Ishikawa (cell line): ENCODE measurements at regions not wholly inside any gene's neighbourhood (a gene's known extent, or its start where the extent isn't known, plus 50 kb on each side); places are given as distances from the start of the nearest gene placed in this dataset.

Experiments used
- CEBPB ChIP-seq: IDR thresholded peaks from 2 replicates; pipeline ENCODE4 v1.6.1; 2012
- CREB1 ChIP-seq: IDR thresholded peaks from 2 replicates; pipeline ENCODE4 v1.6.1; 2012; ENCODE audit warnings: low read depth
- EGR1 ChIP-seq: IDR thresholded peaks from 2 replicates; pipeline ENCODE4 v1.6.1; 2012
- EP300 ChIP-seq: IDR thresholded peaks from 2 replicates; pipeline ENCODE4 v1.6.1; 2012; ENCODE audit warnings: borderline replicate concordance
- FOXM1 ChIP-seq: IDR thresholded peaks from 2 replicates; pipeline ENCODE4 v1.6.1; 2012; ENCODE audit warnings: low read depth, borderline replicate concordance
- RAD21 ChIP-seq: IDR thresholded peaks from 2 replicates; pipeline ENCODE4 v1.6.1; 2012; ENCODE audit warnings: low read depth
- TAF1 ChIP-seq: IDR thresholded peaks from 2 replicates; pipeline ENCODE4 v1.6.1; 2012; ENCODE audit warnings: low read depth, mild to moderate bottlenecking
- TEAD4 ChIP-seq: IDR thresholded peaks from 2 replicates; pipeline ENCODE4 v1.6.1; 2012
- TF ChIP-seq, protein P1 (sequence below): IDR thresholded peaks from 2 replicates; pipeline ENCODE4 v1.6.1; 2012
- TF ChIP-seq, protein P2 (sequence below): IDR thresholded peaks from 2 replicates; pipeline ENCODE4 v1.6.1; 2012; ENCODE audit warnings: low read depth, mild to moderate bottlenecking

- TF ChIP-seq EGR1, result no peak
- TF ChIP-seq EP300, result no peak
- no peak for TF ChIP-seq TAF1
- TF ChIP-seq, protein P1, sequence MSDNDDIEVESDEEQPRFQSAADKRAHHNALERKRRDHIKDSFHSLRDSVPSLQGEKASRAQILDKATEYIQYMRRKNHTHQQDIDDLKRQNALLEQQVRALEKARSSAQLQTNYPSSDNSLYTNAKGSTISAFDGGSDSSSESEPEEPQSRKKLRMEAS, result no peak
- no peak for TF ChIP-seq CREB1
- no peak for TF ChIP-seq TEAD4
- TF ChIP-seq FOXM1, result no peak
- no peak for TF ChIP-seq RAD21
- TF ChIP-seq CEBPB, result no peak
- TF ChIP-seq, protein P2, sequence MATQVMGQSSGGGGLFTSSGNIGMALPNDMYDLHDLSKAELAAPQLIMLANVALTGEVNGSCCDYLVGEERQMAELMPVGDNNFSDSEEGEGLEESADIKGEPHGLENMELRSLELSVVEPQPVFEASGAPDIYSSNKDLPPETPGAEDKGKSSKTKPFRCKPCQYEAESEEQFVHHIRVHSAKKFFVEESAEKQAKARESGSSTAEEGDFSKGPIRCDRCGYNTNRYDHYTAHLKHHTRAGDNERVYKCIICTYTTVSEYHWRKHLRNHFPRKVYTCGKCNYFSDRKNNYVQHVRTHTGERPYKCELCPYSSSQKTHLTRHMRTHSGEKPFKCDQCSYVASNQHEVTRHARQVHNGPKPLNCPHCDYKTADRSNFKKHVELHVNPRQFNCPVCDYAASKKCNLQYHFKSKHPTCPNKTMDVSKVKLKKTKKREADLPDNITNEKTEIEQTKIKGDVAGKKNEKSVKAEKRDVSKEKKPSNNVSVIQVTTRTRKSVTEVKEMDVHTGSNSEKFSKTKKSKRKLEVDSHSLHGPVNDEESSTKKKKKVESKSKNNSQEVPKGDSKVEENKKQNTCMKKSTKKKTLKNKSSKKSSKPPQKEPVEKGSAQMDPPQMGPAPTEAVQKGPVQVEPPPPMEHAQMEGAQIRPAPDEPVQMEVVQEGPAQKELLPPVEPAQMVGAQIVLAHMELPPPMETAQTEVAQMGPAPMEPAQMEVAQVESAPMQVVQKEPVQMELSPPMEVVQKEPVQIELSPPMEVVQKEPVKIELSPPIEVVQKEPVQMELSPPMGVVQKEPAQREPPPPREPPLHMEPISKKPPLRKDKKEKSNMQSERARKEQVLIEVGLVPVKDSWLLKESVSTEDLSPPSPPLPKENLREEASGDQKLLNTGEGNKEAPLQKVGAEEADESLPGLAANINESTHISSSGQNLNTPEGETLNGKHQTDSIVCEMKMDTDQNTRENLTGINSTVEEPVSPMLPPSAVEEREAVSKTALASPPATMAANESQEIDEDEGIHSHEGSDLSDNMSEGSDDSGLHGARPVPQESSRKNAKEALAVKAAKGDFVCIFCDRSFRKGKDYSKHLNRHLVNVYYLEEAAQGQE, result no peak
Measured at GRCh38 chr4:124449881-124450280, 262.7 kb downstream of the ANKRD50 start.
